ENCODE measurements at regions not wholly inside any gene's neighbourhood (a gene's known extent, or its start where the extent isn't known, plus 50 kb on each side); places are given as distances from the start of the nearest gene placed in this dataset.
"Not testable (repeated sequence)": the region's sequence is repeated elsewhere in the genome, so short reads cannot be mapped to it uniquely, and the experiment has no call there.

GRCh38 chrX:94686071-94686470, 1012.1 kb downstream of the FAM133A start:
- H3K4me3 ChIP-seq (ENCODE audit: low read depth, low read length), result no peak overlapping the region
- TF ChIP-seq, protein P1, sequence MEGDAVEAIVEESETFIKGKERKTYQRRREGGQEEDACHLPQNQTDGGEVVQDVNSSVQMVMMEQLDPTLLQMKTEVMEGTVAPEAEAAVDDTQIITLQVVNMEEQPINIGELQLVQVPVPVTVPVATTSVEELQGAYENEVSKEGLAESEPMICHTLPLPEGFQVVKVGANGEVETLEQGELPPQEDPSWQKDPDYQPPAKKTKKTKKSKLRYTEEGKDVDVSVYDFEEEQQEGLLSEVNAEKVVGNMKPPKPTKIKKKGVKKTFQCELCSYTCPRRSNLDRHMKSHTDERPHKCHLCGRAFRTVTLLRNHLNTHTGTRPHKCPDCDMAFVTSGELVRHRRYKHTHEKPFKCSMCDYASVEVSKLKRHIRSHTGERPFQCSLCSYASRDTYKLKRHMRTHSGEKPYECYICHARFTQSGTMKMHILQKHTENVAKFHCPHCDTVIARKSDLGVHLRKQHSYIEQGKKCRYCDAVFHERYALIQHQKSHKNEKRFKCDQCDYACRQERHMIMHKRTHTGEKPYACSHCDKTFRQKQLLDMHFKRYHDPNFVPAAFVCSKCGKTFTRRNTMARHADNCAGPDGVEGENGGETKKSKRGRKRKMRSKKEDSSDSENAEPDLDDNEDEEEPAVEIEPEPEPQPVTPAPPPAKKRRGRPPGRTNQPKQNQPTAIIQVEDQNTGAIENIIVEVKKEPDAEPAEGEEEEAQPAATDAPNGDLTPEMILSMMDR (IDR thresholded peaks at IDR 0.05; ENCODE audit: control insufficient read depth, extremely low read depth, insufficient read depth), result no peak
- DNase-seq (ENCODE audit: low read depth), result no peak

DNA sequence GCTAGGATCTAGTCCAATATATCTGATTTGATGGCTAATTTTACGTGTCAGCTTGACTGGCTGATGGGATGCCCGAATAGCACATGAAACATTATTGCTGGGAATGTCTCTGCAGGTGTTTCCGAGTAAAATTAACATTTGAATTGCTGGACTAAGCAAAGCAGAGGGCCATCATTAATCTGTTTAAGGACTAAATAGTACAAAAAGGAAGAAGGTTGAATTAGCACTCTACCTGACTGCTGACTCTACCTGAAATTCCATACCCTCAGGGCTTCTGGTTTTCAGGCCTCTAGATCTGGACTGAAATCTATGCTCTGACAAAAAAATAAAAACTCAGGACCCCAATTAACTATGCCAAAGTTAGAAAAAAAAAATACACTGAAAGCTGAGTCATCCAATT, 1021.9 kb downstream of the FAM133A start:
- no peak overlapping the region for H3K4me3 ChIP-seq (ENCODE audit: low read depth, low read length)
- DNase-seq (ENCODE audit: low read depth), result no peak
- TF ChIP-seq, protein P1 (IDR thresholded peaks at IDR 0.05; ENCODE audit: control insufficient read depth, extremely low read depth, insufficient read depth), result no peak

DNA sequence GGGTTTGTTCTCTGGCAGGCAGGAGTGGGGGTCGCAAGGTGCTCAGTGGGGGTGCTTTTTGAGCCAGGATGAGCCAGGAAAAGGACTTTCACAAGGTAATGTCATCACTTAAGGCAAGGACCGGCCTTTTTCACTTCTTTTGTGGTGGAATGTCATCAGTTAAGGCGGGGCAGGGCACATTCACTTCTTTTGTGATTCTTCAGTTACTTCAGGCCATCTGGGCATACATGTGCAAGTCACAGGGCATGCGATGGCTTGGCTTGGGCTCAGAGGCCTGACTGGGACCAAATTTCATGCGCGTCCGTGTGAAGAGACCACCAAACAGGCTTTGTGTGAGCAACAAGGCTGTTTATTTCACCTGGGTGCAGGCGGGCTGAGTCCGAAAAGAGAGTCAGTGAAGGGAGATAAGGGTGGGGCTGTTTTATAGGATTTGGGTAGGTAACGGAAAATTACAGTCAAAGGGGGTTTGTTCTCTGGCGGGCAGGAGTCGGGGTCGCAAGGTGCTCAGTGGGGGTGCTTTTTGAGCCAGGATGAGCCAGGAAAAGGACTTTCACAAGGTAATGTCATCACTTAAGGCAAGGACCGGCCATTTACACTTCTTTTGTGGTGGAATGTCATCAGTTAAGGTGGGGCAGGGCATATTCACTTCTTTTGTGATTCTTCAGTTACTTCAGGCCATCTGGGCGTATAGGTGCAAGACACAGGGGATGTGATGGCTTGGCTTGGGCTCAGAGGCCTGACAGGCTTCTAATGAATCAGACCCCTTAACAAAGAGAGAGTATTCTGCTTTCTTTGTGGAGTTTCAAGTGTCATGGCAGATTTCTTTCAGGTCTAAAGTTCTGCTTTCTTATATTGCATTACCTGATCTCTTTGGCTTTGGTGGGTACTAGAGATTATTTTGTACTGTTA, 1030.6 kb downstream of the FAM133A start:
- not testable (repeated sequence) for DNase-seq (ENCODE audit: low read depth); H3K4me3 ChIP-seq (ENCODE audit: low read depth, low read length)

GRCh38 chrX:94721386-94721785, 1047.4 kb downstream of the FAM133A start:
- no peak overlapping the region for H3K4me3 ChIP-seq (ENCODE audit: low read depth, low read length)
- TF ChIP-seq, protein P1 (IDR thresholded peaks at IDR 0.05; ENCODE audit: control insufficient read depth, extremely low read depth, insufficient read depth), result no peak
- DNase-seq (ENCODE audit: low read depth), result no peak

DNA sequence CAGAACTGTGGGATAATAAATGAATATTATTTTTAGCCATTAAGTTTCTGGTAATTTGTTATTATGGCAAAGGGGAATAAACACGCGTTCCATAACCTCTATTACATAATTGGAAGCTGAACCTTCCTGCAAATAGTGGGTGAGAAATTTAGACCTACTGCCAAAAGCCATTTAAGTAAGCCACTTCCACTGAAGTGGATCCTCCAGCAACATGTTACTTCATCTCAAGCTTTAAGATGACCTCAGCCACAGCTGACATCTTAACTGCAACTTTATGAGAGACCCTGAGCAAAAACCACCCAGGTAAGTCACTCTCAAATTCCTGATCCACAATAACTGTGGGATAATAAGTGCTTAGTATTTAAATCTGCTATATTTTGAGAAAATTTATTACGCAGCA, 1048.6 kb downstream of the FAM133A start:
- TF ChIP-seq, protein P1 (IDR thresholded peaks at IDR 0.05; ENCODE audit: control insufficient read depth, extremely low read depth, insufficient read depth), result no peak

GRCh38 chrX:94742772-94743171, 1068.8 kb downstream of the FAM133A start:
- no peak for DNase-seq (ENCODE audit: low read depth)
- H3K4me3 ChIP-seq (ENCODE audit: low read depth, low read length), result no peak overlapping the region
- TF ChIP-seq, protein P1 (IDR thresholded peaks at IDR 0.05; ENCODE audit: control insufficient read depth, extremely low read depth, insufficient read depth), result no peak

More for the DNA sequence above, 1048.6 kb downstream of the FAM133A start:
- no peak overlapping the region for H3K4me3 ChIP-seq (ENCODE audit: low read depth, low read length)
- DNase-seq (ENCODE audit: low read depth), result no peak

DNA sequence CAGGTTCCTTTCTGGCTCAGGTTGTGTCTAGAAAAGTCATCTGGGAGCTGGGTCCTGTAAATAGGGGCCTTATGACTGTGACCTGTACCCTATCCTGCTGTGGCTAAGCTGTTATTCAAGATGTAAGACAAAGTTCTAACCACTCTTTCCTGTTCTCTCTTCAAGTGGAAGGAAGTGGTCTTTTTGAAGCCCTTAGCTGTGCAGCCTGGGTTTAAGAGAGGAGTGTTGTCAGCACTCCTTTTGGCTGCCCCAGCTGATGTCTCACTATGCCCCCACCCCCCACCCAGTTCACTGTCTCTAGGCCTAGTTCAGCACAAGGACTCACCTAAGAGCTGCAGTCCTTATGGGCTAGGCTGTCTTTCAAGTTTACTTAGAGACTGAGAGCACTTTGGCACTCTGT, 1069.5 kb downstream of the FAM133A start:
- no peak for DNase-seq (ENCODE audit: low read depth)
- TF ChIP-seq, protein P1 (IDR thresholded peaks at IDR 0.05; ENCODE audit: control insufficient read depth, extremely low read depth, insufficient read depth), result no peak

More for the DNA sequence above, 1069.5 kb downstream of the FAM133A start:
- no peak overlapping the region for H3K4me3 ChIP-seq (ENCODE audit: low read depth, low read length)
